ENCODE measurements at regions not wholly inside any gene's neighbourhood (a gene's known extent, or its start where the extent isn't known, plus 50 kb on each side); places are given as distances from the start of the nearest gene placed in this dataset.

- no peak for TF ChIP-seq CTCF (conservative IDR thresholded peaks at IDR 0.05; ENCODE audit: low read depth, low read length)
- TF ChIP-seq EZH2 (IDR thresholded peaks at IDR 0.05; ENCODE audit: low read length, unreplicated experiment), result no peak
Observed at GRCh38 chr2:156229724-156230362, 102.7 kb downstream of the NR4A2 start.
